ENCODE measurements at regions not wholly inside any gene's neighbourhood (a gene's known extent, or its start where the extent isn't known, plus 50 kb on each side); places are given as distances from the start of the nearest gene placed in this dataset.

GRCh38 chr7:70846208-70846607 is 285.7 kb upstream of the GALNT17 start:
- DNase-seq (ENCODE audit: extremely low read depth, low read depth), result no peak

GRCh38 chr7:70849580-70850235 is 282.2 kb upstream of the GALNT17 start:
- DNase-seq (ENCODE audit: extremely low read depth, low read depth), result no peak
- TF ChIP-seq CTCF (IDR thresholded peaks at IDR 0.05; ENCODE audit: low read depth, low read length), result no peak

More at GRCh38 chr7:70846208-70846607, 285.7 kb upstream of the GALNT17 start:
- TF ChIP-seq CTCF (IDR thresholded peaks at IDR 0.05; ENCODE audit: low read depth, low read length), result no peak

DNA sequence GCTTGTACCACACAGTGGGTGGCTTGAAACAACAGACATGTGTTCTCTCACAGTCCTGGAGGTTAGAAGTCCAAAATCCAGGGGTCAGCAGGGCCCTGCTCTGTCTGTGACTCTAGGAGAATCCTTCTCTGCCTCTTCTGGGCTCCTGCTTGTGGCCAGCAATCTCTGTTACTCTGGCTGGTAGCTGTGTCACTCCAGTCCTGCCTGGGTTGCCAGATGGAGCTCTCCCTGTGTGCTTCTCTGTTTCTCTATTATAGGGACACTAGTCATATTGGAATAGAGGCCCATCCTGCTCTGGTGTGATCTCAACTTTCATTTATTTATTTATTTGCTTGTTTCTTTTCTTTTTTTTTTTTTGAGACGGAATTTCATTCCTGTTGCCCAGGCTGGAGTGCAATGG is 276.6 kb upstream of the GALNT17 start:
- TF ChIP-seq CTCF (IDR thresholded peaks at IDR 0.05; ENCODE audit: low read depth, low read length), result no peak
- DNase-seq (ENCODE audit: extremely low read depth, low read depth), result no peak

GRCh38 chr7:70856901-70857630 is 274.9 kb upstream of the GALNT17 start:
- DNase-seq (ENCODE audit: extremely low read depth, low read depth), result peak; percentile 10
- peak; percentile 84 for TF ChIP-seq CTCF (IDR thresholded peaks at IDR 0.05; ENCODE audit: low read depth, low read length)

DNA sequence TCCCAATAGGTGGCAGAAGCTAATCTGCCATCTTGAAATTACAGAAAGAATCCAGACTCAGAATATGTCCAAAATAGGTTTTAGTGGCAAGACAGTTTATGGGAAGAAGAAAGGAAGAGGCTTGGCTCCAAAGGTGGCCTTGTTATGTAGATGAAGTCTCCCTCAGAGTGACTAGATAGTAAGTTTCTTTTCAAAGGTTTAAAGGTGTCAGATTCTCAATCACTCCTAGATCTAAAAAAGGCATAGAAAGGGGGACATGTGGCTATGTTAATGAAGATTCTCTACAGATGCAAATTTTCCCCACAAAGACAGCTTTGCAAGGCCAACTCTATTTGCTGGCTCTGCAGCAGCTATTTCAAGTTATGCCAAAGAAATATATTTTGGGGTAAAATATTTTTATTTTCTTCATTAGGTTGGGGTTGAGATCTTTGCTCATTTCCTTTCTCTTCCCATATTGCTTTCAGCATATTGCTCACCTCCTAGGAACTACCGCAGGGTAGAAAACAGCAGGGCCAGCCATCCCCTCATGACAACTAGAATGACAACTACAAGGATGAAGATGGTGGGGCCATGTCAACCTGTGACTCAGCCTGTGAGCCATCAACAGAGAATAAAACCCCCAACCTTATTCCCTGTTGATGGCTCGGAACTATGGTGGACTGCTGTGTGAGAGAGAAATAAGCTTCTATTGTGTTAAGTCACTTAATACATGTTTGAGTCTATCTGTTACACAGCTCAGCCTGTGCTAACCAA is 274.0 kb upstream of the GALNT17 start:
- no peak for DNase-seq (ENCODE audit: extremely low read depth, low read depth)
- TF ChIP-seq CTCF (IDR thresholded peaks at IDR 0.05; ENCODE audit: low read depth, low read length), result no peak

- no peak for TF ChIP-seq CTCF (IDR thresholded peaks at IDR 0.05; ENCODE audit: low read depth, low read length)
Measured at GRCh38 chr7:70867513-70867912, 264.4 kb upstream of the GALNT17 start.

GRCh38 chr7:70870349-70870748 is 261.6 kb upstream of the GALNT17 start:
- no peak for TF ChIP-seq CTCF (IDR thresholded peaks at IDR 0.05; ENCODE audit: low read depth, low read length)
- no peak for DNase-seq (ENCODE audit: extremely low read depth, low read depth)

More at GRCh38 chr7:70867513-70867912, 264.4 kb upstream of the GALNT17 start:
- DNase-seq (ENCODE audit: extremely low read depth, low read depth), result no peak
